ENCODE measurements at regions not wholly inside any gene's neighbourhood (a gene's known extent, or its start where the extent isn't known, plus 50 kb on each side); places are given as distances from the start of the nearest gene placed in this dataset.

GRCh38 chr7:153005750-153006435, 246.3 kb downstream of the ACTR3B start:
- Histone ChIP-seq H3K9me3 (no peaks in the 10 kb centered on the region), H3K4me1 (no peaks in the 10 kb centered on the region), H3K27me3 (no peaks in the 10 kb centered on the region), H3K4me3 (ENCODE audit: low read depth, low read length) (no peak overlapping the region), H3K36me3 (no peaks in the 10 kb centered on the region)
- no peak for DNase-seq
- TF ChIP-seq CTCF (IDR thresholded peaks at IDR 0.05; ENCODE audit: low read depth, low read length) = no peak

- no peak for DNase-seq
- no peak overlapping the region for H3K4me3 ChIP-seq (ENCODE audit: low read depth, low read length)
- no peak for TF ChIP-seq CTCF (IDR thresholded peaks at IDR 0.05; ENCODE audit: low read depth, low read length)
- H3K4me1 ChIP-seq = no peaks in the 10 kb centered on the region
- no peaks in the 10 kb centered on the region for H3K27me3 ChIP-seq
- H3K36me3 ChIP-seq = no peaks in the 10 kb centered on the region
- no peaks in the 10 kb centered on the region for H3K9me3 ChIP-seq
Measured at GRCh38 chr7:153006452-153006851, 246.9 kb downstream of the ACTR3B start.

- no peak for DNase-seq
- H3K4me1 ChIP-seq = no peaks in the 10 kb centered on the region
- H3K36me3 ChIP-seq = no peaks in the 10 kb centered on the region
- H3K27me3 ChIP-seq = no peaks in the 10 kb centered on the region
- no peak for TF ChIP-seq CTCF (IDR thresholded peaks at IDR 0.05; ENCODE audit: low read depth, low read length)
- no peak overlapping the region for H3K4me3 ChIP-seq (ENCODE audit: low read depth, low read length)
- H3K9me3 ChIP-seq = no peaks in the 10 kb centered on the region
Measured at GRCh38 chr7:153006911-153007310, 247.4 kb downstream of the ACTR3B start.

- no peaks in the 10 kb centered on the region for H3K36me3 ChIP-seq
- TF ChIP-seq CTCF (IDR thresholded peaks at IDR 0.05; ENCODE audit: low read depth, low read length) = no peak
- no peak for DNase-seq
- H3K4me3 ChIP-seq (ENCODE audit: low read depth, low read length) = no peak overlapping the region
- H3K9me3 ChIP-seq = no peaks in the 10 kb centered on the region
- no peaks in the 10 kb centered on the region for H3K4me1 ChIP-seq
- no peaks in the 10 kb centered on the region; the same call in 1 of the 2 replicates for H3K27me3 ChIP-seq
Measured at GRCh38 chr7:153010416-153010815, 250.9 kb downstream of the ACTR3B start.

GRCh38 chr7:153012203-153012602, 252.7 kb downstream of the ACTR3B start:
- Histone ChIP-seq H3K4me3 (ENCODE audit: low read depth, low read length) (no peak overlapping the region), H3K9me3 (no peaks in the 10 kb centered on the region), H3K36me3 (no peaks in the 10 kb centered on the region), H3K4me1 (no peaks in the 10 kb centered on the region), H3K27me3 (no peaks in the 10 kb centered on the region; the same call in 1 of the 2 replicates)
- no peak for DNase-seq
- no peak for TF ChIP-seq CTCF (IDR thresholded peaks at IDR 0.05; ENCODE audit: low read depth, low read length)

GRCh38 chr7:153017223-153017622, 257.7 kb downstream of the ACTR3B start:
- Histone ChIP-seq H3K4me3 (ENCODE audit: low read depth, low read length) (no peak overlapping the region), H3K36me3 (no peaks in the 10 kb centered on the region), H3K27me3 (no peaks in the 10 kb centered on the region; the same call in 1 of the 2 replicates), H3K9me3 (no peaks in the 10 kb centered on the region), H3K4me1 (no peaks in the 10 kb centered on the region)
- no peak for DNase-seq
- no peak for TF ChIP-seq CTCF (IDR thresholded peaks at IDR 0.05; ENCODE audit: low read depth, low read length)
